Activated CD8-positive, alpha-beta memory T cell treated with anti-CD3 and anti-CD28 coated beads, Interleukin-2, amount 50 U/mL, for 4 hours (primary cell): ENCODE measurements at regions not wholly inside any gene's neighbourhood (a gene's known extent, or its start where the extent isn't known, plus 50 kb on each side); places are given as distances from the start of the nearest gene placed in this dataset.

Source experiments
- DNase-seq: peaks from one replicate; pipeline ENCODE4 v3.0.0-alpha.2; 2020

DNA sequence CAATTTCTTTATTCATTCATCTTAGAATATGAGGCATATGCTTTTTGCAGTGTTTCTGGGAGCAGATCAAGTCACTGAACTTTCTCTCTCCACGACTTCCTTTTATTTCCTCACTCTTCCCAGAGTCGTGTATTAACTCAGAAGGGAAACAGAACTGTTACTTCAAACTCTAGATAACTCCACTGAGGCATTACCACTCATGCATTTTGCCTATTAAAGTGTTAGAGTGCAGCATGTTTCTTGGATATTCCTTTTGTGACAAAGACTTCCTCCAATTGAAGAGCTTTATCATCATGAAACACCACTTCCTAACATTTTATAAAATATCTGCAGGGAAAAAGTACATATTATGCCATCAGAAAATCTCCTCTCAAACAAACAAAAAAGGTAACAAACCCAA, 797.4 kb upstream of the COBL start:
- no peak for DNase-seq

DNA sequence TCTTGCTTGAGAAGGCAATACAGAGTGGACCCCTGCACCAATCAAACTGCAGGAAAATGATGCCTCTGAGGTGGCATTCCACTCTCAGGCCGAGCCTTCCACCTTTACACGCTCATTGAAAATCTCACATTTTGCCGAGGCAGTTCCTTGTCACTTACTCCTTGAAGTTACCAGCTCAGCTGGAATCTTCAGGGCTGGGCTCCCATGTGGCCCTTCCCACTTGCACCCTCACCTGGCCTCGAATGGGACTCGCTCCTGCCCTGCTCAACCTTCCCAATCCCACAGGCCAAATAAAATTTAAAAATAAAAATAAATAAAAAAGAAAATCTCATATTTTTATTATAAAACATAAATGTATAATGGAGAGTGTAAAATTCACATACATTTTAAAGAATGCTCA, 790.7 kb upstream of the COBL start:
- no peak for DNase-seq

GRCh38 chr7:52095861-52096260, 779.3 kb upstream of the COBL start:
- DNase-seq: no peak

GRCh38 chr7:52091996-52092395, 775.4 kb upstream of the COBL start:
- DNase-seq: no peak

DNA sequence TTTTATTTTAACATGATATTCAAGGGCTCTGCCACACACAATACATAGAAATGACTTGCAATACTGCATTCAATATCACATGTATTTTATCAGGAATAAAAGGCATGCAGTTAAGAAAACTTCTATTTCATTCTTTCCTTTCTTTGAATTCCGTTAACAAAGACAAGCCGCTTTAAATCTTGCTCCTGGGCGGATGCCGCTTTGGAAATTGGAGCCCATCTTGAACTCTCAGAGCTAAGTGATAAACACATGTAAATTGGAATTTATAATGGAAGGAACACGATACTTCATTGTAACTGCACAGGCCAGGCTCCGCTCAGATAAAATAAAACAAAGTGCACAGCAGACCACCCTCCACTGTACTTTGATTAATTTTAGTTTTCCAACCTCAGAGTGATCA, 774.5 kb upstream of the COBL start:
- no peak for DNase-seq

DNA sequence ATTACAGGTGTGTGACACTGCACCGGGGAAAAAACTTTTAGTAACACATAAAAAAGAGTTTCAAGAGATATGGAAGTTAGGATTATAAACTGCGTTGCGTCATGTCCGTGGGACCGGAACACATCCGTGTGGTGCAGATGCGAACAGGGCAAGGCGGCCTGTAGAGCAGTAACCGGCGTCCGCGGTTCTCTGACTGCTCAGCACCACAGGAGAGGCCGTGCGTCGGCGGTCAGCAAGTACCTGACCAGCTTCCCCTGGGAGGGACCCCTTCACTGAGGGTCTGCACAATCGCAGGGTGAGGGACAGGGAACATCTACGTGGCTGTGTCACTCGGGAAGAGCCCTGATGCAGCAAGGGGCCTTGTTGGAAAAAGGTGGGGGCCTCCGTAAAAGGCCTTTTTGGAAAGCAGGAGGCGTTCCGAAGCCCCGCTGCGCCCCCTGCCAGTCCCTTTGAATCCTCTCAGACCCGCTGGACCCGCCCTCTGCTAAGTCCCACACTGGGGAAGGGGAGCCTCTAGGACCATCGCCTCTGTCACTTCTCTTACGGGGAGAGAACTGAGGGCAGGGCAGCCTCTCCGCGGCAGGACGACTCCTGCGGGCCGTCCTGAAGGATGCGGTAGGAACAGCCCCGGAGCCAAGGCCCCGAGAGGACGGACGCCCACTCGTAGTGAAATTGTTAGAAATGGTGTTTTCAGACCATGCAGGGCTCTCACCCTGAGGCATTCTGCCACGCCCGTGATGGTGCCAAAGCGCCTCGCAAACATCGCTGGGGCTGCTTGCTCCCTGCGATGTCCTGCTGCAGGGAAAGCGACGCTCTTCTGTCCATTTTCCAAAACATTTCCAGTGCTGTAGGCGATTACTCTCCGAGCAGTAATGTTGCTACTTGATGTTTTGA, 771.6 kb upstream of the COBL start:
- DNase-seq: no peak

- DNase-seq: no peak
Measured at GRCh38 chr7:52085610-52086009, 769.0 kb upstream of the COBL start.

DNA sequence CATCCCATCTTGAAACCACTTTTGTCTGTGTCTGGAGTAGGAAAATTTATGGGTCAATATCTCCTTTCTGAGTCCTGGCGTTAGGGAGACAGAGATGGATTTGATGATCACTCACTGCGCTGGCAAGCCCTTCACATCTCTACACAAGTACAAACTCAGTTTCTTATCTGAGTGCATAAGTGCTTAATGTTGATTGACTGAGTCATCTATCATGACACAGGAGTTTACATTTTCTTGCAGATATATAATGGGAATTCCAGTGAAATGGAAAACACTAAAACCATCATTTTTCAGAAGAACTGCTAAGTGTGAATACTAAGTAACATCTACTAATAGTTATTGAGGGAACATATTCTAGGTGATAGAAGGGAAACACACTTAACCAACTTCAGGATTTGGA, 763.9 kb upstream of the COBL start:
- DNase-seq: no peak

DNA sequence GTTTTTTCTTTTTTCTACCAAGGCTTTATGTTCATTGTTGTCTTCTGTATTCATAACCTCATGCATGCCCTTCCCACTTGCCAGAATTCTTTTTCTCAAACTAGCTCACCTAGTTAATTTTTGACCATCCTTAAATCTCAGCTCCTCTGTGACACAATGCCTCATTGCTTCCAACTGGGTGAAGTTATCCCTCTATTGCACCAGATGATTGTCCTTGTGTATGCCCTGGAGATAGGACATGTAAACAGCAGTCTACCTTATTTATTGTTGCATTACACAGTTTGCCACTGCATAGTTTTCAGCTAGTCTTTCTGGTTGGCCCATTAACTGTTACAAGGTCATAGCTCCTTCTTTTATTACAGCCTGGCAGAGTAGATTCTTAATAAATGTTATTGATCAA, 763.1 kb upstream of the COBL start:
- DNase-seq: no peak

DNA sequence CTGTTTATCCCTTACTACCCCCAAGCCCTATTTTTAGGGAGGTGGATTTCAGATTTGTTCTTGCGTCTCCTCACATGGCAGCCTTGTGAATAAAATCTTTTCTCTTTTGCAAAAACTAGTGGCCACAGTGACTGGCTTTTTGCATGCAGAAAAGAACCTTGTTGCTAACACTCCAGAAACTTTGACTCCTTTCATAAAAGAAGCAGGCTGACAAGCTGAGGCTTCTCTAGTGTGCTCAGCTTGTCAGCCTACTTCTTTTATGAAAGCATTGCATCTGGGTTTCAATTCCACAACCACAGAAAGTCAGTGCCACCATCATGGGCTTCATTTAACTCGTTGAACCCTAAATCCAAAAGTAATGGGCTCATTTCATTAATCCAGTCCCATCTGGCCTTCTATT, 761.0 kb upstream of the COBL start:
- no peak for DNase-seq

- DNase-seq: no peak
Measured at GRCh38 chr7:52074912-52075311, 758.3 kb upstream of the COBL start.

GRCh38 chr7:52074071-52074470, 757.5 kb upstream of the COBL start:
- no peak for DNase-seq

GRCh38 chr7:52071744-52072143, 755.1 kb upstream of the COBL start:
- no peak for DNase-seq

GRCh38 chr7:52064493-52064892, 747.9 kb upstream of the COBL start:
- DNase-seq: no peak

- no peak for DNase-seq
Measured at GRCh38 chr7:52061666-52062065, 745.1 kb upstream of the COBL start.

- DNase-seq: no peak
Measured at GRCh38 chr7:52053525-52053924, 736.9 kb upstream of the COBL start.

DNA sequence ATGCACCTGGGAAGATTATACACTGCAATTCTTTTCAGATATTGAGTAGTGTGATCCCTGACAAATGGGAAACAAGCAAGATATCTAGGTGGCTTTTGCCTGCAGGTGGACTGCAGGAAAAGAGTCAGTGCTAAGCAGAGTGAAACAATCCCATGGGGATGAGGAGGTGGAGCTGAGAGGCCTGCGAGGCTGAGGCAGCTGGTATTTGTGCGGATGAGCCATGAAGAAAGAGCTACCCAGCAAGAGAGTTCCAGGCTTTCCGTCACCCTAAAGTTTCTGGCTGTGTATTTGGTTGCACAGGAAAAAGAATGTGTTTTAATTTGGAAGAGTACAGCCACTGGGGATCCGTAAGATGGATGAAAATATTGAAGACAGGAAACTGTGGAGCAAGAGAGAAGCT, 714.1 kb upstream of the COBL start:
- no peak for DNase-seq

- DNase-seq: no peak
Measured at GRCh38 chr7:52026140-52026539, 709.5 kb upstream of the COBL start.

DNA sequence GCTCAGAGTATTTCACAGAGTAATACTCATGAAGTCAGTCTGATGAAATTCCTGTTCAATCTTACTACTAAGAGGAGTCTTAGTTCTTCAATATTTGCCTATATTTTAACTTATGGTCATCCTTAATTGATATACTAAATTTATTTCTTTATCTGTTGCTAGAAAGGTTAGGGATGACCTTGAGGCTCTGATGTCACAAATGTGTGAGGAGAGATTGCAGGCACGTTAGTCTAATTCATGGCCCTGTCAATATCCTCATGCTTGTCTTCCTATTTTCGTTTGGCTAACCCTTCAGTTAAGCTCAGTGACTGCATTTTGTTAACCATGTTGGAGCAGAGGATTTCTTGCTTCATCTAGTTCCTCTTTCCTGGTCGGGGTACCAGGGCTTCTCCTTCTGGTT, 704.7 kb upstream of the COBL start:
- DNase-seq: no peak

DNA sequence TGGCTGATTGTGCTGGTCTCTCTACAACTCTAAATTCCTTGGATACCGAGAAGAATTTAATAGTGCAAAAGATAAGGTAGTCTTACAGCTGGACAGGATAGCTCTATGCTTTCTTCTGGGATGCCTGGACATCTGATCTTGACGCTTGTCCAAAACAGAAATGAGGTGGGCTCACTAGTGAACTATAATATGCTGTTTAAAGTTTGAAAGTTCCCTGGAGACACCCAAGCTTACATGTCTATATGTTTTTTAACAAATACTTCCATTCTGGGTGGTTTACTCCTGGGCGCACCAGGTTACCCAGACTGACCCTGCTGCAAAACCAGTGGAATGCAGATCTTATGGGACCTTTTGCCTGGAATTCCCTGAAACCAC, 702.1 kb upstream of the COBL start:
- no peak for DNase-seq

GRCh38 chr7:52017802-52018679, 701.4 kb upstream of the COBL start:
- DNase-seq: no peak

DNA sequence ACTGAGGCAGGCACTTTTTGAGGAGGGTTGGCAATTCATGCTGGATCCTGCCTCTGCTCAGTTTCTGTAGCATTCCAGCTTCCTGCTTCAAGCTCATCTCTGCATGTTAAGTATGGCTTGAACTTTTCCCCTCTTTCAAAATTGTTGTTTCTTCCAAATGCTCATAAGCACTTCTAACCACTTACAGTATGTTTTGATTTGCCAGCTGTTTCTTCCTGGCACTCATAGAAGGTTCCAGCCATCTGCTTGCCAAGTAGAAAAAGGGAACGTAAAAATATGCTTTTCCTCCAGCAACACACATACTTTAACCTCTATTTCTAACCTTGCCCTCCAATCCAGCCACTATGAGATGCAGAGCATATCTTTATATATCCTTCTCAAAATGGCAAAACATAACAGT, 692.6 kb upstream of the COBL start:
- no peak for DNase-seq

- no peak for DNase-seq
Measured at GRCh38 chr7:52006674-52007073, 690.1 kb upstream of the COBL start.

DNA sequence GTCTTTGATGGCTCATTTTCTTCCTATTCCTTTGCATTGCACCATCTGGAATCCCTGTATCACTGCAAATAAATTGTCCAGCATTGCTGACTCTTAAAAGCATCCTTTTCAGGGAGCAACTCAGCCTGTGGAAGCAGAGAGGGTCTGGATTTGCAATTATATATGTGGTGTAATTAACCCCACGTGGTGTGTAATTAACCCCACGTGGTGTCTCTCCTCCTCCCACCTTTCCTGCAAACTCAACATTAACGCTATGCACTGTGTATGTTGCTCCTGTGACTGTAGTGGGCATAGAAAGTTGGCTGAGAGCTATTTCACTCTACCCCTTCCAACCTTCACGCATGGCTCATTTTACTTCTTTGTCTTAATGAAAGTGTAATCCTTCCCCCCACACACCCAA, 689.0 kb upstream of the COBL start:
- no peak for DNase-seq
